ENCODE measurements at regions not wholly inside any gene's neighbourhood (a gene's known extent, or its start where the extent isn't known, plus 50 kb on each side); places are given as distances from the start of the nearest gene placed in this dataset.

DNA sequence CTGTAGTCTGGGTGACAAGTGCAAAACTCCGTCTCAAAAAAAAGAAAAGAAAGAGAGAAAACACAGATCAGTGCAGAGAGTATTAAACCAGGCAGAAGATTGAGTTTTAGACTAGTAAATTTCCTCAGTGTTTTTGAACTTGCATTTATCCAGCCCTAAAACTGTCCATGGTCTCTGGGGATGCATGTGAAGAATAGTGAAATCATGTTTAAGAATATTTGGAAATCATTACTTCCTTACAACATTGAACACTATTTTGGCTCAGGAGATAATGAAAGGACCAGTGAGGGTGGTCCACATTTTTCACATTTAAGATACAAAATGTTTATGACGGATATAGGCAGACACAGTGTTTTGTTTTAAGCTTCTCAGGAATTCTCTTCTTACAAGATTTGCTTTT lies 195.8 kb upstream of the RASGEF1B start:
- DNase-seq (ENCODE audit: low read depth in 2 of 2), result no peak

DNA sequence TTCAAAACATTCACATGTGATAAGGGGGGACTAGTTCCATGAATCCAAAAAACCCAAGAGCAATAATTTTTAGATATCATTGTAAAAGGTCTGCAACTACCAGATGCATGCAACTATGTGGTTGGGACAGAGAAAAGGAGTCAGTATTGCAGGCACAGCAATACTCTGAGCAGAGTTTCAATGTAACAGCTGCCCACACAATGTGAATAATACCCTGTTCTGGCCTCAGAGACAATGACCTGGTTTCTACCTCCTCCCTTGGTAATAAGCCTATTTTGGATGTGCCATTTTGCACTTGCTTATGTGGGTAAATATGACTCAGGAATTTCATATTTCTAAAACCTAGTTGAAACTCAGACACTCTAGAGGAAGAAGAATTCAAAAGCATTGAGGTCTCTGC lies 194.8 kb upstream of the RASGEF1B start:
- DNase-seq (ENCODE audit: low read depth in 2 of 2), result no peak

DNA sequence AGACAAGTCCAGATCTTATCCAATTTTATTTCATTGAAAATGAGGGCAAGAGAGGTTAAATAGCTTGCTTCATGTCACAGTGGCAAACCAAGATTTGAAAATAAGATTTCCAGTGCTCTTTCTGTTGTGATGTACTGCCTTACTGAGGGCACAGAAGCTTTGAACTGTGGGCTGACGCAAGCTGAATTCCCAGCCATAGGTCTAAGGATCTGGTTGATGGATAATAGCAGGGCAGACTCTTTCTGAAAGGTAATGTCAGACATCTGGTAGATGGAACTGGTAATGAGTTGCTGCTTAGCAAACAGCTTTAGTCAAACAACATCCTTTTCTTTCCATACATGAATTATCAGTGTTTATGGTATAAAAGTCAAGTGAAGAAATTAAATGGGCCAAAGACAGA lies 193.9 kb upstream of the RASGEF1B start:
- no peak for DNase-seq (ENCODE audit: low read depth in 2 of 2)

DNA sequence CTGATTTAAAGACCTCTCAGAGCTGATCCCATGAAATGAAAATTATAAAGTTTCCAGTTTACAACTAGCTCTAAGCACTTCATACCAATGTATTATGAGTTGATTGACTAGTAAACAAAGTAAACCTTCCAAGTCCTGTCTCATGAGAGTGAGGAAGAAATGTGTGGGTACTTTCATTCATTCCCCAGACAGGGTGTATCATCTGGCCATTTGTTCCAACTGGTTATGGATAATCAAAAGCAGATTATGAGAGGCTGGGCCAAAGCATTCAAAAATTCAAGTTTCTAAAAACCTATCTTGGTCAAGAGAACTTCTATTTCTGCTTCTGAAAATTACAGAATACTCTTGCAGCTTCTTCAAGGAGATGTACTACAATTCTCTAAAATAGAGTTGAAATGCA lies 193.3 kb upstream of the RASGEF1B start:
- no peak for DNase-seq (ENCODE audit: low read depth in 2 of 2)

DNA sequence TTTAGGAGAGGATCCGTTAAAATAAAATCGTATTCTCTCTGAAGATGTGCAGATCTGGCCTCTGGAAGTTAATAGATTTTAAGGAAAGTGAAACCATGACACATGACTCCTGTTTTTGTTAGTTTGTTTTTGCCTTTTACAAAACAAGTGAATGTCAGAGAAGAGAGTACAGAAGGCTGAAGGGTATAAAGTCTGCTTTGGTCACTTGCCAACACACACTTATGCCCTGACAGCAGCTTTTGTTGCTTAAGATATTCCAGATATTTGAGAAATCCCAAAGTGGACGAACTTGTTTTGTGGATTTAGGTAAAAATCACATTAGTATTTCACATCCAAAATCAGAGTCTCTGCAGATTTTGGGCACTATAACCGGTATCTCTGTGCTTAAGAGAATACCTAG lies 192.4 kb upstream of the RASGEF1B start:
- no peak for DNase-seq (ENCODE audit: low read depth in 2 of 2)

DNA sequence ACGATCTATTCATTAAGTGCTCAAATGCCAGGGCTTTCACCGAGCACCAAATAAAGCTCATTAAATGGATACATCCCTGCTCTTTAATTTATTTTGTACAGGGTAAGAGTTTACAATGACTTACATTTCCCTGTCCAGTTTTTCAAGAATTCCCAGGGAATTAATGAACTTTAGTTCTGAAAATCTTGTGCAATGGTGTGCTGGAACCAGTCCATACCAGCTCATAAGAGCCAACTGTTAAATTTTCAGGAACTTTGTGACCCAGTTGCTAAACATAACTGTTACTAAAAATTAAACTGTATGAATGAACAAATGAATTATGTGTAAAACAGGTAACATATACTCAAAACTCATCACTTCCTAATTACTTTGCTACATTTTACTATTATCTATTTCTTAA lies 191.7 kb upstream of the RASGEF1B start:
- DNase-seq (ENCODE audit: low read depth in 2 of 2), result no peak

DNA sequence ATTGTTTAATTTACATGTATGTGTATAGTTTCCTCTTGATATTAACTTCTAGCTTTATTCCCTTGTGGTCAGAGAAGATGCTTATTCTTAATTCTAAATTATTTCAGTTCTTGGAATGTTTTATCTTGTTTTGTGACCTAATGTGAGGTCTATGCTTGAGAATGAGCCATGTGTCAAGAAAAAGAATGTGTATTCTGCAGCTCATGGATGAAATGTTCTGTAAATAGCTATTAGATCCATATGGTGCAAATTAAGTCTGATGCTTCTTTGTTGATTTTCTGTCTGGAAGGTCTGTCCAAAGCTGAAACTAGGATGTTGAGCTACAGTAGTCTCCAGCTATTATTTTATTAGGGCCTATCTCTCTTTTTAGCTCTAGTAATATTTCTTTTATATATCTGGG lies 187.3 kb upstream of the RASGEF1B start:
- no peak for DNase-seq (ENCODE audit: low read depth in 2 of 2)

DNA sequence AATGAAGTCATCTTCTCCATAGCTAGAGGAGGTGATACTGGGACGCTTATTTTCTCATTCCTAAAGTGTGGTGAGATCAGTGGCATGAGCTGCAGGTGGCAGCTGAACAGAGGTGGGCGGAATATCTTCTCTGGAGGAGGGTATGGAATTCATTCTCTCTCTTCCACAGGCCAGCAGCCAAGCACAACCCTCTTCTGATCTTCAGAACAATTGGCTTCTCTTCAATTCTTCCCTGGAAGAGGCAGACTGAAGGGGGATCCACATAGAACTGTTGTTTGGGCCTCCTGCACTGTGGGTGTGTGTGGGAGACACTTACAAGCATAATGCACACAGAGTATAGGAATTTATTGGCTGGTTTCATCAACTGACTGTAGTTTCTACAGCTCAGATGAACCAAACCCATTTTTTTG lies 180.4 kb upstream of the RASGEF1B start:
- DNase-seq (ENCODE audit: low read depth in 2 of 2), result no peak

DNA sequence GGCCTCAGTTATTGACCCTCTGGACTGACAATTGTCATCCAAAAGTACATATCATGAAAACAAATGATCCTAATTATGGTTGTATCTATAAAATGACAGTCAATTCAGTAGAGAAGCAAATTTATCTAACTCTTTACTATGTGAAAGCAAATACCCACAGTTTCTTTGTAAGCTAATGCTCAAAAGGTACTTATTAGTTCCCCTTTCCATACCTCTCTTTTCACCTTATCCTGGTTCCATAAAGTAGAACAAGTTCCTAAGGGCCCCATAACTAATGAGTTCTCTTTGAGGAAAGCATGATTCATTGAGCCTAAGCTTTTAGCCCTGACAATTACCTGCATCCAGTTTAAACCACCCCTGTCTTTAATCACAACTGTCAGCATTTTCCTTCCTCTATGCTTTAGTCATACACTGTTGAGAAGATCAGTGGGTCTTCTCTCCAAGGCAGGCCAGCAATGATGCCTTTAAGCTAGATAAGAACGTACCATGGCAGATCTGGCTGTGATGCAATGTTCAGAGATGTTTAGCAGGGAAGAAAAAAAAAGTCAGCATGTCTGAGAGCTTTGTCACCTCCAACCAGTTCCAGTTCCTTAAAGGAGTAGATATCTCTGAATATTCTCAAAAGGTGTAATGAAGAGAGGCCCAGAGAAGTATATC lies 179.7 kb upstream of the RASGEF1B start:
- DNase-seq (ENCODE audit: low read depth in 2 of 2), result no peak

DNA sequence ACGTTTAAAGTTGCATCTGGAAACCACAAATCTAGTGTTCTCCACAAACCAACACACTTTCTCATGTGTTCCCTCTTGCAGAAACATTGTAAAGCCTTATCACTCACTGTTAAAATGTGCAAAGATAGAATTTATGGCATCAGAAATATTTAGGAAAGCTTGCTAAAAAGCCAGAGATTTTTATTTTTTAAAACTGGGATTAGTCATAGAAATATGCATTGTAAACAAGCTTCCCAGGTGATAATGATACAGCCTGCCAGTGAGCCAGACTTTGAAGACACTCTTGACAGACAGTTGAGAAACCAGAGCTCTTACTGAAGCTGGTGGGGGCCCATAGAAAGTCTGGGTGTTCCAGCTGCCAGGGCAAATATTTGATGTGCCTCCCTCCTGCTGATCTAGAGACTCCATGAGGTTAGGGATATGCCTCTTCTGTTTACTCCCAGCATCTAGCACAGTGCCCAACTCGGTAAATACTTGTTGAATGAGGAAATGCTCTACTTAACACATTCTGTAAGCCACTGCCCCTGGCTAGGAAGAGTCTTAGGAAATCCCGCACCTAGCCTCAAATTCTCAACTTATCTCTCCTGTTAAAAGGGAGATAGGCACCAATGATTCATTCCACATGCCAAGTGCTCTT lies 179.0 kb upstream of the RASGEF1B start:
- DNase-seq (ENCODE audit: low read depth in 2 of 2), result no peak

DNA sequence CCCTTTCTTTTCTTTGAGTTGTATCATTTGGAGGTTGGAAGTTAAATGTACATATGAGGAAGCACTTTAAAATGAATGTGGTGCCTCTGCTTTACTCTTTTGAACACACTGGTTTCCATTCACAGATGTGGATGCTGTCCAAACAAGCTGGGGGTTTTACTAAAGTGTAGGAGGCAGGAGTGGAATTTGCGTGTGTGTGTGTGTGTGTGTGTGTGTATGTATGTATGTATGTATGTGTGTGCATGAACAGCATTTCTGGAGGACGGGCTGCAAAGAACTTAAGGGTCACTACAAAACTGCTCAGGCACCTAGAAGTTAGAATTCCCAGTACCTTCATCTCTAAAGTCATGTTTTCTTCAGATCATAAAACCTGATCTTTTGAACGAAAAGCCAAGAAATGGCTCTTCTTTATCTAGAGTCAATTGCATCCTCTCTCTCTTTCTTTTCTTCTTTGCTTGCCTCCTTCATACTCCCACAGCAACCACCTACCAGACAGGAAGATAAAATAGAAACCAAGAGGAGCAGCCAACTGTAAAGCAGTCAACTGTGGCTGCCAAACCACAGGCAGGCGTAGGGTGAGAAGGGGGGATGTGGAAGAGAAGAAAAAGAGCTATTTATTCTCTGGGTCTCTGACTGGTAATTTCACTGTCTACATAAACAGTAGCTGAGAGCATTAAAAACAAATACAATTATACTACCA lies 177.0 kb upstream of the RASGEF1B start:
- peak in 1 of 2 donors; percentile 27 for DNase-seq (ENCODE audit: low read depth in 2 of 2)

DNA sequence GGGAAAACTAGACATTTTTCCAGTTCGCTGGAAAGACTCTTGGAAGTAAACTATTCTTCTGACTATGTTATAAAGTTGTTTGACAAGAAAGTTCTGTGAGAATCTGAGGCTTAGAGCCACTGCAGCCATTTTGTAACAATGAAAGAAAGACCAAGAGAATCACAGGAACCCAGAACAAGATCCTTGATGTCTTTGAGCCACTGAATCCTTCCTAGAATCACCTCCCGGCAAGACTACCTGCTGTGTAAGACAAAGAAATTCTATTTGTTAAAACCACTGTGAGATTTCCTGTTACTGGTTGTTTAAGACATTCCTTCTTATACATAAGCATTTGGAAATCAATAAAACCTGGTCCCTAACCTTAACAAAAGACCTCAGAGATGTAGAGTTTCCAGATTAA lies 175.7 kb upstream of the RASGEF1B start:
- no peak for DNase-seq (ENCODE audit: low read depth in 2 of 2)

DNA sequence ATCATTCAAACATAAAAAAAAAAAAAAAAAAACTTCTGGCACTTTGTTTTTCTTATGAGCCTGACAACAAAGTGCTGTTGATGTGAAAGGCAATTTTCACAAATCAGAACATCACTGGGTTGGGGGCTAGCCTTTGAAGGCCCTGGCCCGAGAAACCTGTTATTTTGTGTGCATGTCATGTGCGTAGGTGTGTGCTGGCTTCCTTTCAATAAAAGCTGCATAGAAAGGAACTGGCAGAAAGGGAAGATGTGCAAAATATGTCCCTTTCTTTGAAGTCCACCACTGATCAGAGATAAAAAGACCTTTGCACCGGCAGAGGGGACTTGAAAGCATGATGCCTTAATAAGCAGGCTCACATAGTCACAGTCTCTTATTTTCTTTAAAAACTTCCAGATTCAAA lies 170.8 kb upstream of the RASGEF1B start:
- DNase-seq (ENCODE audit: low read depth in 2 of 2), result no peak

DNA sequence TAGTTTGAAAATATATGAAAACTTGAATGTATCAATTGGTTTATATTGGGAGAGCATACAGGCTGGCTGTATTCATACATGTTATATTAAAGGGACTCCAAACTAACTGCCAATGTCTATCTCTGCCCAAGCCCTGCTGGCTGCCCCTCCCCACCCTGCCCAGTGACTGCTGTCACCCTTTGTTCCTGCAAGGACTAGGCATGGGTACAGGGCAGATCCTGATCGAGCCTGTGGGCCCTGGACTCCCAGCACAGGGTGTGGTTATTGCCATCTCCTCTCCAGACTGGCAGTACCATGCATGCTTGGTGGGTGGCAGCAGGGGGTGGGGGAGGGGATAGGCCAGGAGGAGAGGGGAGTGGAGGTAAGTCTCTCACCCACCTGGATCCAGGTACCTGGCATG lies 167.5 kb upstream of the RASGEF1B start:
- no peak for DNase-seq (ENCODE audit: low read depth in 2 of 2)

DNA sequence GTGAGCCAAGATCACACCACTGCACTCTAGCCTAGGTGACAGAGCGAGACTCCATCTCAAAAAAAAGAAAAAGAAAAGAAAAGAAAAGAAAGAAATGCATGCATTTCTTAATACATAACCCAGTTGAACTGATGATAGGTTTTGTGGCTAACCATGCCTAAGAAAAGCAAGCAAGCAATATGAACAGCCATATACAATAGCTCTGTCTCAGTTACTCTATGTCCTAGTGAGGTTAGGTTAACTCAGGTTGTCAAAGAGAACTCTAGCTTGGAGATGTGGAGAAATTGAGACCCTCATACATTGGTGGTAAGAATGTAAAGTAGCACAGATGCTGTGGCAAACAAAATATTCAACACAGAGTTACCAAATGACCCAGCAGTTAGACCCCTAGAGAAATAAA lies 167.0 kb upstream of the RASGEF1B start:
- no peak for DNase-seq (ENCODE audit: low read depth in 2 of 2)

DNA sequence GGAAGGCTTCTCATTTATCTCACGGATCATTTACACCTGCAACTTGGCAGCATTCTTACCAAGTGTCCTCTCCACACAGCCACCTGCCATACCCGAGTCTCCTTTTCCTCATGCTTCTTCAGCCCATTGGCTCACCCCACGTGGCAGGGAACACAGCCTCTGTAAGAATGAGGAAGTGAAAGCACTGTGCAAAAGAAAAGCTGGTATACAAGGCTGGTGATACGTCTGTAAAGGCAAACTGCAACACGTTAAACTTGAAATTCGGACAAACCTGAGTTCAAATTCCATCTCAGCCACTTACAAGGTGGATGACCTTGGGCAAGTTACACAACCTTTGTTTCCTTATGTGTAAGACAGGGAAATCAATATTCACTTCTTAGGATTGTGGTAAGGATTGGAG lies 164.0 kb upstream of the RASGEF1B start:
- DNase-seq (ENCODE audit: low read depth in 2 of 2), result no peak

DNA sequence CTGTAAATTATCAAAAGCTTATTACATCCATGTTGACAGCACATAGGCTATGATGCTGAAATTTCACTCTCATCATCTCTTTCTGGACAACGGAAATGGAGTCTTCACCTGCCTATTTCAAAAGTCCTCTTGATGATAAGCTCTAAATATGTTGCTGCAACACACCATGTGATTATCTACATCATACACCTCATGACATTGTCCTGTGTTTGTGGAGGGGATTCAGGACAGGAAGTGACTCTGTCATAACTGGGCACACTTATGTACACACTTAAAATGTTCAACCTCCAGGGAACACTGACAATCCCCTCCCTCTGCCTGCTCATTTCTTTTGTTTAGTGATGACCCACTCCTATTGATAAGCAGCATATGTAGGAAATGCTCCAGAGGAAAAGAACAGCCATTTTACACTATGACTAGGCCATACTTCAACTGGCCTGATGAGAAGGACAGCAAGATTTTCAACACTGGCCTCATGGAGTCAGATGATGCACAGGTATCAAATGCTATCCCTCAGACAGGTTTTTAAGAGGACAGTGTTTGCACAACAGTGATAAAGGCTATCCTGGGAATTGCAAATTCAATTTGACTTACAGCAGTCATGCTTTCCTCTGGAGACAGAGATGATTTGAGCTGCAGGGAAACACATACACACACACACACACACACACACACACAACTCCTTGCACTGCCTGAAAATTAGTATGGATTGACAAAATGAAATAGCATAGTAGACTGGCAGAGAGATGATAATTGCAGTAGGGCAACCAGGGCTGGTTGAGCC lies 163.3 kb upstream of the RASGEF1B start:
- no peak for DNase-seq (ENCODE audit: low read depth in 2 of 2)

DNA sequence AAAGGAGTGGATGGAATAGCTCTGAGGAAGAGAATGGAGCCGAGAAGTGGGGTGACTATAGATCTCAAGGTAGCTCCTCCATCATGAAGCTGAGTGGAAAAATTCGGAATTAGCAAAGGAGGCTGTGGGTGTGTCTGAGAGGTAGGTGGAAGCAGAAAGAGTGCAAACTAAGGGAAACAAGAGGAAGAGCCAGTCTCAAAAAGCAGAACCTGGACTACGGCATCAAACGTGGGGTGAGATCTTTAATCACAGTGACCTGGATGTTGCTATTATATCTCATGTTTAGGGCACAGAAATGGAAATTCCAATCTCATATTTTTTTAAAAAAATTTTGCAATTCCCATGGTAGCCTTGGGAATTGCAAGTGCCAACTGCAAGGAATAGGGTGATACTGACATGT lies 162.5 kb upstream of the RASGEF1B start:
- no peak for DNase-seq (ENCODE audit: low read depth in 2 of 2)

DNA sequence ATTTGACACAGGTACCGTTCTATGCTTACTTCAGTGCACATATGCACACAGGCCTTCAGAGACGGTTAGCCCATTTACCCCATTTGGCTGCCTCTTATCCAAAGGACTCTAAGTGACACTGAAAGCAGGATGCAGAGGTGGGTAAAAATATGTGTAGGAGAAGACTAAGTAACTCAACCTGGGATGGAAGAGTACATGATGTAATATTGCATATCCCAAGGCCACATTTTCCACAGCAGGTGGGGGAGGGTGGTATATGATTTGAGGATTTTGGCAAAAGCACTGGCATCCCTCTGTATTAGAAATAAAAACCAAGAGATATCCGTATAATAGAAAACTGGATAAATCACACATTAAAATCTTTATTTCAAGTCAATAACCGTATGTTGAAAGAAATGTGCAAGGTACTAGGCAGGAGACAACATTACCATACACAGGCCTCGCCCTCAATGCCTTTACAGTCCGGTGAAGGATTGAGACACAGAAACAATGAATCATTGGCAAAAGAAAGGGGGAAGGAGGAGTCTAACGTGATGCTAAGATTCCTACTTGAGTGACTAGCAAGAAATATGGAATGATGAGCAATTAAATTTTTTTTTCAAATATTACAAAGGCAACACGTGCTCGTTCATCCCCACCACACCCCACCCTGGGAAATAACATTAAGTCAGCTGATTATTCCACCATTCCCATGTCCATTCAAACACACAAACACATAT lies 161.0 kb upstream of the RASGEF1B start:
- no peak for DNase-seq (ENCODE audit: low read depth in 2 of 2)

DNA sequence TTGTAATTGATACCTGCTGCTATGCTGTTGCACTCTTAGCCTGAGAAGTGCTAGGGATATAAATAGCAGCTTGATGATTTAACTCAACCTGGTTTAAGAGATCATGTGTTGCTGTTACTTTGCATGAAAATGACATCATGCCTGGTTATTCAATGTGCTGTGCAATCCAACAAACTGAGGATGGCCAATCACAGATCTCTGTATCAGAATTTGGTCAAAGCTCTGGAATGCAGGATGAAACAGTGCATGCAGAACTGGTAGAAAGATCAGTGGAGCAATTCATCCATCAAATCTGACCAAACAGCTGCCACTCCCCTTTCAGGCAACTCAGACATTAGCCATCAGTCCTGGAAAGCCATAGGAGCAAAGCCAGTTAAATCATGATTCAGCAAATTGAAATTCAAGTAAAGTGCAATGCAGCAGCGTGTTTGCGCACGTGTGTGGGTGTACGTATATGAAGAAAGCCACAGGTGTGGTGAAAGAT lies 160.3 kb upstream of the RASGEF1B start:
- no peak for DNase-seq (ENCODE audit: low read depth in 2 of 2)

DNA sequence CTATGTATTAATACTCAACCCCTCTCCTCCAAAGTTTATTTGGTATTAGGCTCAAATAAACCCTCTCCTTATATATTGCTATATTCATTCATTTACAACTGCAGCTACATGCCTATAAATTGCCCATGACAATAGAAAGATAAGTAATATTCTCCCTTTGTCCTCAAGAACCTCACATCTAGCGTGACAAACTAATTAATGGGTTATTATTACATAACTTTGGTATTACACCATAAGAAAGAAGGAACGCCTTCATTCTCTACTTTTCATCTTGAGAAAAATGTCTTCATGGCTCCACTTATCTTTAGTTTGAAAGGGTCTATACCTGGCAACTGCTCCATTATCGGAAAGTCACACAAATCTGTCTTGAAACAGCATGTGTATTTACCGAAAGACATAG lies 157.7 kb upstream of the RASGEF1B start:
- DNase-seq (ENCODE audit: low read depth in 2 of 2), result no peak

DNA sequence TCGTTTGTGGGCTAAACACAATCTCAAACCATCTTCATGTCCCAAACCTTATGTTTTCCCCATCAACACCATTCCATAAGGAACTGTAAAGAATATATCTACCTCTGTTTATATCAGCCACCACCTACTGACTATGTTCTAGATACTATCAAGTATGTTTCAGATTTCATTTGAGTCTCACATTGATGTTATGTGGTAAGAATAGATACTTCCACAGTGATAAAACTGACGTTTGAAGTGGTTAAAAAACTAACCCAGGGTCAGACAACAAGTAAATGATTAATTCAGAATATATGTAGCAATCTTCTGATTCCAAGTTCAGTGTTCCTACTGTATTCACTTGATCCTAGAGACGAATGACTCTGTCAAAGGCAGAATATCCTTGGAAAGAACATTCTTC lies 156.8 kb upstream of the RASGEF1B start:
- no peak for DNase-seq (ENCODE audit: low read depth in 2 of 2)

Data from stimulated activated CD8-positive, alpha-beta memory T cell treated with anti-CD3 and anti-CD28 coated beads, Interleukin-15, amount 100 ng/mL, for 4 hours (primary cell).